Fibroblast of lung (primary cell): ENCODE measurements at regions not wholly inside any gene's neighbourhood (a gene's known extent, or its start where the extent isn't known, plus 50 kb on each side); places are given as distances from the start of the nearest gene placed in this dataset.

Experiments
- EZH2 ChIP-seq: IDR thresholded peaks from 2 replicates; pipeline ENCODE4 v1.5.1; 2012; ENCODE audit warnings: low read length, control low read depth, mild to moderate bottlenecking; ENCODE audit errors: missing control alignments
- TF ChIP-seq, protein P1 (sequence below), 2 donors: IDR thresholded peaks in 1 of 2; conservative IDR thresholded peaks in 1 of 2; 1 replicate in 1 of 2; 2 replicates in 1 of 2; pipeline ENCODE4 v1.5.1; 2011 to 2012; ENCODE audit warnings: low read length in 2 of 2, control low read depth in 1 of 2, inconsistent platforms in 1 of 2, low read depth in 1 of 2, mild to moderate bottlenecking in 1 of 2

DNA sequence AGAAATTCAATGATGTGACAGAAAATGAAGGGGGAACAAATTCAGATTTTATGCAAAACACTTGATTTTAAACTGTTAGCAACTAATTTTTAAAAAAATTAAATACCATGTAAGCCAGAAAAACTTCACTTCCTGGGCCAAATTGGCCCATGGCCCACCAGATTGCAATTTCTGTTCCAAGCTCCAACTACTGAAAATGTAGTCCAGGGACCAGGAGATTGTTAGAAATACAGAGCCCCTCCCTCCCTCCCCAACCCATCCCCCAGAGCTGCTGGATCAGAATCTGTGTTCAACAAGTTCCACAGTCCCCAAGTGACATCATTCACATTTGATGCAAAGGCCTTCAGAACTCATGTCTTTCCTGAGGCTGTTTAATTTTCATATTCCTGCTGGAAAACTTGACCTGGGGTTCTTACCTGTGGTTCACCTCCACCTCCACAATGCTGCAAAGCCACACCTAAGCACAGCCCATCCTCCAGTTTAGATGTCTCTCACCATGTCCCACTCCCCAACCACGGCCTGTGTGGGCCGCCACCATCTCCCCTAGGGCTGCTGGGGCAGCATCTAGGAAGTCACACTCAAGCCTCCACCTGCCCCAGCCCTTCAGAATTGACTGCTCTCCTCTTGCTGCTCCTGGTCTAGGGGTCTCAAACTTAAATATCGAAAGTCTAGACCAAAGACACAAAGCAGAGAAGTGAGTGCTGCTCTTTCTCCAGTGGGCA is 482.0 kb downstream of the UQCRFS1 start:
- TF ChIP-seq, protein P1, sequence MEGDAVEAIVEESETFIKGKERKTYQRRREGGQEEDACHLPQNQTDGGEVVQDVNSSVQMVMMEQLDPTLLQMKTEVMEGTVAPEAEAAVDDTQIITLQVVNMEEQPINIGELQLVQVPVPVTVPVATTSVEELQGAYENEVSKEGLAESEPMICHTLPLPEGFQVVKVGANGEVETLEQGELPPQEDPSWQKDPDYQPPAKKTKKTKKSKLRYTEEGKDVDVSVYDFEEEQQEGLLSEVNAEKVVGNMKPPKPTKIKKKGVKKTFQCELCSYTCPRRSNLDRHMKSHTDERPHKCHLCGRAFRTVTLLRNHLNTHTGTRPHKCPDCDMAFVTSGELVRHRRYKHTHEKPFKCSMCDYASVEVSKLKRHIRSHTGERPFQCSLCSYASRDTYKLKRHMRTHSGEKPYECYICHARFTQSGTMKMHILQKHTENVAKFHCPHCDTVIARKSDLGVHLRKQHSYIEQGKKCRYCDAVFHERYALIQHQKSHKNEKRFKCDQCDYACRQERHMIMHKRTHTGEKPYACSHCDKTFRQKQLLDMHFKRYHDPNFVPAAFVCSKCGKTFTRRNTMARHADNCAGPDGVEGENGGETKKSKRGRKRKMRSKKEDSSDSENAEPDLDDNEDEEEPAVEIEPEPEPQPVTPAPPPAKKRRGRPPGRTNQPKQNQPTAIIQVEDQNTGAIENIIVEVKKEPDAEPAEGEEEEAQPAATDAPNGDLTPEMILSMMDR (conservative IDR thresholded peaks at IDR 0.05 in 1 of 2, IDR thresholded peaks at IDR 0.05 in 1 of 2; ENCODE audit: low read depth in 1 of 2, low read length in 2 of 2) = no peak
- no peak for TF ChIP-seq EZH2
